Neural progenitor cell (in vitro differentiated cells): ENCODE measurements at regions not wholly inside any gene's neighbourhood (a gene's known extent, or its start where the extent isn't known, plus 50 kb on each side); places are given as distances from the start of the nearest gene placed in this dataset.

ENCODE experiments used
- CTCF ChIP-seq: fragments of 200-600 bp; sonication (generic); IDR thresholded peaks from 2 replicates; pipeline ENCODE4 v1.5.1; 2017; ENCODE audit warnings: antibody characterized with exemption, mild to moderate bottlenecking
- EZH2 ChIP-seq: fragments of 200-600 bp; sonication (generic); IDR thresholded peaks from 2 replicates; pipeline ENCODE4 v1.6.1; 2017; ENCODE audit warnings: antibody characterized with exemption, mild to moderate bottlenecking, moderate library complexity
- EZH2phosphoT487 ChIP-seq: fragments of 200-600 bp; sonication (generic); IDR thresholded peaks from 2 replicates; pipeline ENCODE4 v1.6.1; 2017; ENCODE audit warnings: antibody characterized with exemption

- TF ChIP-seq CTCF, result no peak
- no peak for TF ChIP-seq EZH2
- TF ChIP-seq EZH2phosphoT487, result no peak
These were observed 86.4 kb upstream of the PSMD7 start for GRCh38 chr16:74210245-74210644.
